HG03520 (cell line): ENCODE measurements at regions not wholly inside any gene's neighbourhood (a gene's known extent, or its start where the extent isn't known, plus 50 kb on each side); places are given as distances from the start of the nearest gene placed in this dataset.
A peak's percentile ranks its signal among the peaks of the same experiment; 100 is the strongest.

Experiments
- ATAC-seq: cut with Tn5 transposase; IDR thresholded peaks from one replicate; pipeline ENCODE4 v1.9.1; 2021; ENCODE audit warnings: mild to moderate bottlenecking, moderate library complexity; ENCODE audit not compliant: unreplicated experiment

DNA sequence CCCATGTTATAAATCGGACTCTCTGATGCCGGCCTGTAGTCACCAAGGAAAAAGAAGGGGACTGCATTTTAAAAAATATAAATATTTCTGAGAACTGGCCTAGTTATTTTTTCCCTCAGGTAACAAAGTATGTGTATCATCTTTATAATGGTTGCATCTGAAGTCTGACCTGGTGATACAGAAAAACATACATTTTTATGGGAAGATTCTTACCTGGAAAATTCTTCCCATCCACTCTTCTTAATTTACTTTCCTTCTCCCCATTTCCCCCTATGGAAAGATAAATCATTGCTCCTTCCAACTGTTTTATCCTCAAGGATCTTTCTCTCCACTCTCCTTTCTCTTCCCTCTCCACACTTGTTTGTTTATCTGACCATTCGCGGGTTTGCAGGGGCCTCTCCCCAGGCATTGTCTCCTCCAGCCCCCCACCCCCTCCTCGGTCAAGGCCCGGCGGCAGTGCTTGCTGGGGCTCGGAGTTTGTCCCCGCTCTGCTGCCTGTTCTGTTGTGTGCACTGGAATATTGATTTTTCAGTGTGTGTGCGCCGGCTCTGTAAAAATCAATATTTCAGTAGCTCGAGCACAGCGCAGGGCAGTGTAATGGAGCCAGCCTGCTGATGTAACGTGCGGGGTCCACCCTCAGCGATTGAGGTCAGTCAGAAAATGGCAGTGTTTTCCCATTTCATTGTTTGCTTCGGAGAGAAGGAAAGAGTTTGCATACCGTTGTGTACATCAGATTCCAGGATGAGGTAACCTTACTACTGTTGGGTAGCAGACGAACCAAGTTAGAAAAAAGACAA, 199.5 kb upstream of the NFE2L3 start:
- no peak for ATAC-seq

DNA sequence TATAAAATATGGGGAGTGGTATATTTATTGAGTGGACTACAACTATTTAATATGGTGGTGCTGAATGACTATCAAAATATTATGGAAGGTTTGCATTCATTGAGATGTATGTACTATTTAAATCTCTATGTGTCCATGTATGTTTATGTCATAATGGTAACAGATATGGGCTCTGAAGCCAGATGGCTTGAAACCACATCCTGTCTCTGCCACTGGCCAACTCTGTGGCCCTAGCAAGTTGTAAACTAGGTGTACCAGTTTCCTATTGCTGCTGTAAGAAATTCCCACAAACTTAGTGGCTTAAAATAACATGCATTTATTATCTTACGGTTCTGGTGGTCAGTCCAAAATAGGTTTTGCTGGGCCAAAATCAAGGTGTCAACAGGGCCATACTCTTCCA, 198.1 kb upstream of the NFE2L3 start:
- no peak for ATAC-seq

DNA sequence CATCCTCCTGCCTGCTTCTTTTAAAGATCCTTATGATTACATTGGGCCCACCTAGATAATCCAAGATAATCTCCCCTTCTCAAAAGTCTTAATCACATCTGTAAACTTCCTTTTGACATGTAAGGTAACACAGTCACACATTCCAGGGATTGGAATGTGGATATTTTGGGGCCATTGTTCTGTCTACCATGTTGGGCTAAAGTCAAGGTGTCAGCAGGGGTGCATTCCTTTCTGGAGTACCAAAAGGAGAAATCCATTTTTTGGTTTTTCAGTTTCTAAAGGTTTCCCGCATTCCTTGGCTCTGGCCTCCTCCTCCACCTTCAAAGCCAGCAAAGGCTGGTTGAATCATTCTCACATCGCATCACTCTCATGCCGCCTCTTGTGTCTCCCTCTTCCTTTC, 197.6 kb upstream of the NFE2L3 start:
- no peak for ATAC-seq

DNA sequence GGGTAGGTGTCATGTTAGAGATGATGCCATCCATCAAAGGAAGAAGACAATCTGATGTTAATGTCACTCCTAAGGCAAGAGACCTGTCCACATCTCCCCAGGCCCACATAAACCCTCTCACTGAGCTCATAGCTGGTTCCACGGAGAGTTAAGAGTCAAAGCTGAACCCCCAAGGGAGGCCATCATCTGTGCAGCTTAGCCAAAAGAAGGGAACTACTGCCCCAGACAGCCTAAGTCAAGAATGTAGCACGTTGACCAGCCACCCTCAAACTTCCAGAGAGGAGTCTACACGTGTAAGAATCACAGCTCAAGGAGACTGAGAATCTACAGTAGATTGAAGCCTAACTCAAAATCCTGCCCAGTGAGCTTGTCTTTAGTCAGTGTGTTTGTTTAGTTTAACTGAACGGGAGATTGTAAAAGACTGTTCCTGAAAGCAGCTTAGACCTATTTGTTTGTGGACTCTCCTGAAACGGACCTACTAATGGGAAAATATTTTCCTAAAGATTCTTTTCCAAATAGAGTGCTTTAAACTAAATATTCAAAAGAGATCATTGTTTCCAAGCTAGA, 192.7 kb upstream of the NFE2L3 start:
- ATAC-seq: no peak

DNA sequence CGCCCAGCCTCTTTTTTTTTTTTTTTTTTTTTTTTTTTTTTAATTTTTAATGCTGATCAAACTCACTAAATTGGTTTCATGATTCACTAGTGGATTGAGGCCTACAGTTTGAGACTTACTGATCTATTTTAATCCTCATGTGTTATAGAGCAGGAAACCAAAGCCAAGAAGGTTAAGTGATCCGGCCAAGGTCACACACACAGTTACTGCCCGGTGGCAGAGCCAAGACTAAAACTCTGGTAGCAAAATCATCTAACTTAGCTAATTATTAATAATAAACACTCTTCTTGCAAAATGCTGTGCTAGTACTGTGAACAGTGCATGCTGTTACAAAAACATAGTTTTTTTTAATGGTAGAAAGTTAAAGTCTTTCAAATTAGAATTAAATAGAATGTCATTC, 188.3 kb upstream of the NFE2L3 start:
- no peak for ATAC-seq

DNA sequence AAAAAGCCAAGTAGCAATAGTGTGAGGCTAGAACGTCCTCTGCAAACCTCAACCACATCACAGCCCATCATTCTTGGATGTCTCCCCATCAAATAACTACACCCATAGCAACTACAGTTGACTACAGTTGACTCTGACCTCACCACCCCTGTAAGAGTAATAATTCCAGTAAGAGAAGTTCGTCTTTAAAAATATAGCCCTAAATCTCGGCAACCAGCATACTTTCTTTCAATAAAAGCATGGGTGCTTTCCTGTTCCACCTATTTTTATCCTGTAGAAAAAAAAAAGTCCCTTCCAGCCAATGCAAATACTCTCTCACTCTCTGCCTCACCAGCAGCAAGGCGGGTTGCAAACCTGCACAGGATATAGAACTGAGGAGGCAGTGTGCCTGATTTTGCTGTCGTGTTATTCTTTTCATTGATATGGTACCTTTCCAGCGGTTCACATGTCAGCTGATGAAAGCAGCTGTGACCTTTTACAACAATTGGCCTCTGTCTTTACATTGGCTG, 187.5 kb upstream of the NFE2L3 start:
- ATAC-seq: no peak

DNA sequence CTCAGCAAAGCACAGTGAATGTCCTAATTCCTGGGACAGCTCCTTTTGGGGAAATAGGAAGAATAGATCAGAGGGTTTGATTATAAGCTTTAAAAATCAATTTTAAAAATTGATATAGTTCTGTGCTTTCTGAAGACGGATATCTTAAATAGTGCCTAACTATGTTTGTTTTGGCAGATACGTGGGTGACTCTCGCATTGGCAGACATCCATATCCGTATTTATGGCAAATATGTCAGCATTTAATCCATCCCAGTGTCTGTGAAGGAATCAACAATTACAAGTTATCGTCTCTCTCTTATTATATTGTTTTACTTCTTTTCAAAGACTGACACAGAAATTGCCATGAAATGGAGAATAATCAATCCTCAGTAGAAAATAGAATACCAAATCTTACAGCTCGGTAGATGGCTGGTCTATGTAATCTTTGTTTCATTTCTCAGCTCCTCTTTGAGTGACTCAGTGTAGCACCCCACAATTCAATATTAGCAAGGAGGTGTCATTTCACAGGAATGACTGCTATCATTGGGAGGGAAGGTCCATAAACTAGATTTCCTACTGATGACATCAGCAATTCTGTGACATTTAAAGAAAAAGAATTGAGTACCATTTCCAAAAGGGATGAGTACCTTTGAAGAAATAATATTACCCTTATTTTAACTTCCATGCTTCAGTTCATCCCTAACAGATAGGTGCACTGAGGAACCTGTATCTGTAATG, 186.4 kb upstream of the NFE2L3 start:
- ATAC-seq: no peak

DNA sequence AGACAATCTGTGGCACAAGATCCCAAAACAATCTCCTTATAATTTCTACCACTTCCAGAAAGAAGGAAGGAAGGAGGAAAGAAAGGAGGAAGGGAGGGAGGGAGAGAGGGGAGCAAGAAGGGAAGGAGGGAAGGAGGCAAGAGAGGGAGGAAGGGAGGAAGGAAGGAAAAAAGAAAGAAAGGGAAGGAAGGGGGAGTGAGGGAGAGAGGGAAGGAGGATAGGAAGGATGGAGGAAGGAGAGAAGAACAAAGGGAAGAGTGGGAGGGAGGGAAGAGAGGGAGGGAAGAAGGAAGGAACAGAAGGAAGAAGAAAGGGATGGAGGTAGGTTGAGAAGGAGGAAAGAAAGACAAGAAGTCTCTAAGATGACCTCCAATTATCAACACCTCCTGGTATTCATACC, 185.5 kb upstream of the NFE2L3 start:
- no peak for ATAC-seq

DNA sequence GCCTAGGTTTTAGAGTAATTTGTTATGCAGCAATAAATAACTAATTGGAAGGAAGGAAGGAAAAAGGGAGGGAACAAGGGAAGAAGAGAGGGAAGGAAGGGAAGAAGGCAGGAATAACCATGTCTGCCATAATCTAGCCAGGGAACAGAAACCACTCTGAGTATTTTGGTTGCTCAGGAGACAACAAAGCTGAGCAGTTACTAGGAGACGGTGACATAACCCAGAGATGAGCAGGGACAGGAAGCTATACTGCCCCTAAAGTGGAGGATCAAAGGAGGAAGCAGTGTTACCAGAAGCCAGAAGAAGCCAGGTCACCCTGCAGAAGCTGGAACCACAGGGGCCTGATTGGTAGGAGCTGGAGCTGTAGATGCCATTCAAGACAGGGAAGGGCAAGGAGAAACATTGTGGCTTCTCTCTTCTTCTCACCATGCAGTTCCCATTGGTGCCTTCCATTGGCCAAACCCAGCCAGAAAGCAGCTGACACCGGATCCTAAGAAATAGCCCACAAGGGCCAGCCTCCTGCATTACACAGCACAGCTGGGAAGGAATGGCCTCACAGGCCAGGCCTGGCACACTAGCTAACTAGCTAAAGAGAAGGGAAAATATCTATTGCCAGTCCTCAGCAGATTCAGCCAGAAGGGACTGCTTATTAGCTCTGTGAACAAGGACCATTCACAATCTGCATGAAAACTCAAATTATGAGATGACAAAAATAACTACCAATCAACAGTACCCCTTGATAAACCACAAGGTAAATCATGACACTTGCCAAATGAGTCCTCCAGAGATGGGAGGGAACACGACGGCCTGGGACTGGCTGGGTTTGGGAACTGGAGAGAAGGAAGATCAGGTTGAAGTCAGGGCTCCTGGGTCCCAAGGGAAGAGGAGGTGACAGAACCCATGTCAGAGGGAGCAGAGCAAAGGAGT, 184.5 kb upstream of the NFE2L3 start:
- peak; percentile 33 for ATAC-seq

DNA sequence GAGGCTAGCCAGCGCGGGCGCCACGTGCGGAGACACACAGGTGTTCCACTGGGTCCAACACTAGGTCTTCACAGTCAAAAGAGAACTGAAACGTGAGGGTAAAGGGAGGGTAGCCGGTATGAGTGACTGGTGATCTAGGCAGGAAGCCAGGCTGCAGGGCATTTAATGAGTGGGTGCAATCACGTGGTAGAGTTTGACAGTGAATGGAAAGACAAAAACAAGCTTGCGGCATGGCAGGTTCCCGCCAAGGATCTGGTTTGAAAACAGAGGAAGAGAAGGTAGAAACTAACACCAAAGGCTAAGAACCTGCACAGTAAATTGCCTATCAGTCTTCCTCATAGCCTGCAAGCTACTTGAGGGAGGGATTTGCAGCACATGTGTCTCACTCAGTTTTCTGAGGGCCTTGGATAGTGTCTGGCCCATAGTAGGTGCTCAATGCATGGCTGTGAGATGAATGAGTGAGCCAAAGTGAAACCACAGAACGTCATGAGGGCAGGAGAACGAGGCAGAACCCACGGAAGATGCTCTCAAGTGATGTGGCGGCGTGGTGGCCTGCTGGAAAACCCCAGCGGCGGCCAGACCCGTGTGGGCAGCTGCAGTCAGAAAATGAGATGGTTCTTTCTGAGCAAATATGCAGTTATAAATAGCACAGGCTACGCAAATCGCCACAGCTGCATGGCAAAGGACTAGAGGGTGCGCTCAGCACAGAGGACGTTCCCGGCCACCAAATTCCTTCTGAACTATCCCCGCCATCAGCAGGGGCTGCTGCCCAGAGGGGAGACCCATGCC, 183.6 kb upstream of the NFE2L3 start:
- ATAC-seq: peak; percentile 57

DNA sequence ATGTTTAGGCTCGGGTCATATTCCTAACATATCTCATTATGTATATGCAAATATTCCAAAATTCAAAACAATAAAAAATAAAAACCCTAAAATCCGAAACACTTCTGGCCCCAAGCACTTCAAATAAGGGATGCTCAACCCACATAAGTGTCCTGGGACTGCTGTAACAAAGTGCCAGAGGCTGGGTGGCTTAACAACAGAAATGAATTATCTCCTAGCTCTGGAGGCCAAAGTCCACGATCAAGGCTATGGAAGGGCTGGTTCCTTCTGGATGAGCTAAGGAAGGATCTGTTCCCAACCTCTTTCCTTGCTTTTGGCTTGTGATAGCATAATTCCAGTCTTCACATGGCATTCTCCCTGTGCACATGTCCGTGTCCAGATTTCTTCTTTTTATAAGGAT, 181.6 kb upstream of the NFE2L3 start:
- no peak for ATAC-seq

DNA sequence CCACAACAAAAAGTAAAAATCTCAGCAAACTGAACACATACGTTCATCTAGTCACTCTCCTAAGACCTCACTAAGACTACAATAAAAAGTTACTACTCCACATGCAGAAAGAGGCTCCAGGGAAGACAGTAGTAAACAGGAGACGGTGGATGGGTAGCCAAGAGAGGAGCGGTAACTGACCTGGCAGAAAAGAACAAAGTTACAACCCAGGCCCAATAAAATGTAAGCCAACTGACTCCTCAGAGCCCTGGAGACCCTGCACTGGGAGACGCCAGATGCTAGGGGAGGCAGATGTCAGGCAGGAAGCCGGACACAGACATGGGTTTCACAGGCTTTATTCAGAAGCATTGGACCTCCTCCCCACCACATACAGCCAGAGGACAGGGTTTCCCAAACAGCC, 181.1 kb upstream of the NFE2L3 start:
- ATAC-seq: no peak

DNA sequence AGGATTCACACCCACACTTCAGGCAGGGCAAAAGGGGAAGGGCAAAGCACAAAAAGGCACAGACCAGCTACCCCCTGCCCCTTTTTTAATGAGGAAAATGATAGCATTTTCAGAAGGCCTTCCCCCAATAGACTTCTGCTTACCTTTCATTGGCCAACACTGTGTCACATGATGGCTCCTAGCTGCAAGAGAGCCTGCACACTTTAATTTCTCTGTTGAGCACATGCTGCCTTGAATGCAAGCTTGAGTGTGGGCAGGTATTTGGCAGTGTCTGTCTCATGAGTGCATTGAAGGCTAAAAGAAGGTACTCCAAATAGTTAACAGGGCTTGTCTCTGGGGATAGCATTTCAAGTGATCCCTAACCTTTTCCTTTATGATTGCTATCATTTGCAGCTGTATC, 175.4 kb upstream of the NFE2L3 start:
- no peak for ATAC-seq

DNA sequence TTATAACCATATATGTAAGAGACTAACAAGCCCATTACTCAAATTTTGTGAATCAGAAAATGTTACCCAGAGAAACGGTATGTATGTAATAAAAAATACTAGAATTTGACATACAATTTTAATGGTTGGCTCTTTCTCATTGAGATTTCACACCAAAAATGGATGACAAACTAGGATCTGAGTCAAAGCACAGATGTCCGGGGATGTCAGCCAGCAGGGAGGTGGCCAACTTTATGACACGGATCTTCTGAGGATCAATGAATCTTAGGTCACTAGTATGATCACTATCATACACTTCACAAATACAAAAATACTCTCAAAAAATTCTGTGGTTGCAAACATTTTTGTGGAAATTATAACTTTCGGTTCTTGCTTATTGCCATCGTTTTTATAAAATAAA, 173.5 kb upstream of the NFE2L3 start:
- ATAC-seq: no peak

DNA sequence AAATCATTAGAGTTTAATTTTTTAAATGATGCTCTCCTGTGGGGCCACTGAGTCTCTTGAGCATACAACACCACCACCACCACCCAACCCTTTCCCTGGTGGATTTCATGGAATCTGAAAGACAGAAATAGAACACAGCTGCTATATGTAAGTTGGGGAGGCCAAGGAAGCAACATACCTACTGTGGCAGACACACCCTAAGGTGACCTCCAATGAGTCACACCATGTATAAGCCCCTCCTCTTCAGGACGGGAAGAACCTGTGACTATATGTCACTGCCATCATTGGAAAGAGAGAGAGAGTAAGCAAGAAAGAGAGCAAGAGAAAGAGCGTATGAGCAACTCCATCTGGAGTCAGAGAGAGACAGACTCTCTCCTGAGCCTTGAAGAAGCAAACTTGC, 172.4 kb upstream of the NFE2L3 start:
- ATAC-seq: no peak

DNA sequence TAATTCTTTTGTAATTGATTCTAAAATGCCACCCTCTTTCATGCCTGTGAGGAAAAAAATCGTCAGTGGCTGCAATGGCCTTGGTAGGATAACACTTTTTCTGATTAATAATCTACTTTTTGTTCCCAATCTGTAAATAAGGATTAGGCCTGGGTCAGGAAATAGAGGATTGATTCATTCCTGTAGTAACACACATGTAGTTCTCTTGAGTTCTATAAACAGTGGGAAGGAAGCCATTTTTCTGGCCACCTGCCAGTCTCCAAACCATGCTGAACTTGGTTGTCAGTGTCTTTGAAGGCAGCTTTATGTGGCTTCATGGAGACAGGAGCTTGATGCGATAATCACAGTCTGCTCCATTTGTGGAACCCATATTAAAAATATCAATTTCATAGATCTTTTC, 169.3 kb upstream of the NFE2L3 start:
- no peak for ATAC-seq

DNA sequence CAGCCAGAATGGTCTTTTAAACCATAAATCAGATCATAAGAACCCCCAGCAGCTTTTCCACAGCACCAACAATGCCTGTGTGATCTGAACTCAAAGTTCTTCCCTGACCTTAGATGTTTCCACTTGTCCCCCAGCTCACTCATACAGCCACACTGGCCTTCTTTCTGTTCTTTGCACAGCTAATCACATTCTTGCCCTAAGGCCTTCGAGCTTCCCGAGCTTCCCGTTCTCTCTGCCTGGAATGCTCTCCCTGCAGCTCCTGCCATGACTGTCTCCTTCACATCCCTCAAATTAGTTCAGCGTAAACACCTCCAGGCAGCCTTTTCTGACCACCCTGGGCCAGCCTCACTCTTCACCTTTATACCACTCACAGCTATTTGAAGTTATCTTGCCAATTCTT, 166.8 kb upstream of the NFE2L3 start:
- ATAC-seq: no peak

DNA sequence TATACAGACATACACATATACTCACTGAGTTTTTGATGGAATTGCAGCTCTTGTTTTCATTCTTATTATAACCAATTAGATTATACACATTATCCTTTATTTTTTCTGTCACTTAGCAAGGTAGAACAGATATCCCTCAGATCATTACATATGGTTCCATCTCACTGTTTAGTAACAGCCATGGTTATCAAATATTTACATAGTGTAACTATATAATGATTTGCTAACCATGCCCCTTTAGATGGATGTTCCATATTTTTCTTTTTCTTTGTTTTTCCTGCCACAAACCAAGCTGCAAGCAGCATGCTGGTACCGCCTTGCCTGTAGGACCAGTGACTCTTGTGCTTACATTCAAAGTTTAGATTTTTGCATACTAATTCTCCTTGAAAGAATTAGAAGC, 163.4 kb upstream of the NFE2L3 start:
- no peak for ATAC-seq

DNA sequence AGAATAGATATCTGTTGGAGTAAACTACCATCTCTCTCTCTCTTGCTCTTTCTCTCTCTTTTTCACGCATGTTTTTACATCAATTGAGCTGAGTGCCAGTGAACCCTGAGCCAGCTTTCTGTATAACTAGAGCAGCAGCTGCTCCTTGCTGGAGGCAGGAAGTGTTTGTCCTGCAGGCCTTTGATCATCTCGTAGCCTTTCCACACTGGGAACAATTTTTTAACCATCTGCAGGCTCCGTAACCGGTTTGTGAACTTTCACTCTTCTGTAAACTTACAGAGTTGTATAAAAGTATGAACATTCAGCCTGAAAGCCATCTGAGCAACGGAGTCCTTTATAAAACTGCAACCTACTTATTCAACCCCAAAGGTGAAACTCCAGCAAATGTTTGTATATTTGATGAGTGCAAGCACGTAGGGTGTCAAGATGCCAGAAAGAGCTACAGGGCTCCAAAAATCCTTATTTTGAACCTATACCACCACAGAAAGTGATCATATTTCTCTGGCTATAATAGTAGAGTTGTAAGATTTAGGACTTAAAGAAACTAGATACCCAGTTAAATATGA, 162.8 kb upstream of the NFE2L3 start:
- ATAC-seq: no peak

DNA sequence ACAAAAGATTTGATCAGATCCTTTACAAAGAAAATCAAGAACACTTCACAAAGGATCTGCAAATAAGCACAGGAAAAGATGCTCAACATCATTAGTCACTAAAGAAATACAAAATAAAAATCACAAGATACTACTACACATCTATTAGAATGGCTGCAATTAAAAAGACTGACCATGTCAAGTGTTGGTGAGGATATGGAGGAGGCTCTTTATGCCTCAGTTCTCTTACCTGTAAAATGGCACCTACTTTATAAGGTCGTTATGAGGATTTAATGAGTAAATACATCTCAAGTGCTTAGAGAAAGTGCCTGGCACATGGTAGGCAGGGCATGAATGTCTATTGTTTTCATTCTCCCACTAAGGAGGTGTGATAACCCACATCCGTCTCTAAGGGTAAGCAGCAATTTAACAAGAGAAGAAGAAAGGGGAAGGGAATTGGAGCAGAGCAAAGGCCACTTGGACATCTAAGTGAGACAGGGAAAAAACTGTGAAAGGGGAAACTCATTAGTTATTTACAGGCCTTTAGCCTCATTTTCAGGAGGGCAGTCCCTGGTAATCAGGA, 157.5 kb upstream of the NFE2L3 start:
- no peak for ATAC-seq
